NB4 (cell line): ENCODE measurements at regions not wholly inside any gene's neighbourhood (a gene's known extent, or its start where the extent isn't known, plus 50 kb on each side); places are given as distances from the start of the nearest gene placed in this dataset.
"Not testable (repeated sequence)": the region's sequence is repeated elsewhere in the genome, so short reads cannot be mapped to it uniquely, and the experiment has no call there.

Source experiments
- DNase-seq: peaks from one replicate; pipeline ENCODE4 v3.0.0; 2010; ENCODE audit warnings: low read depth
- H3K4me3 ChIP-seq: one replicate; pipeline ENCODE4 v1.5.1; 2011; ENCODE audit warnings: mild to moderate bottlenecking, low read depth, low read length, moderate library complexity
- CTCF ChIP-seq: IDR thresholded peaks from one replicate; pipeline ENCODE4 v1.5.1; 2012; ENCODE audit warnings: low read depth, low read length
- MAX ChIP-seq: IDR thresholded peaks from 2 replicates; pipeline ENCODE4 v1.6.1; 2011; ENCODE audit warnings: low read depth, low read length
- MYC ChIP-seq: IDR thresholded peaks from 2 replicates; pipeline ENCODE4 v1.6.1; 2011; ENCODE audit warnings: low read depth, low read length
- POLR2A ChIP-seq: IDR thresholded peaks from 2 replicates; pipeline ENCODE4 v1.6.1; 2011; ENCODE audit warnings: mild to moderate bottlenecking; ENCODE audit not compliant: insufficient read length; ENCODE audit errors: extremely low read depth

GRCh38 chrX:78571849-78572248, 87.3 kb downstream of the RTL3 start:
- no peak overlapping the region for H3K4me3 ChIP-seq
- TF ChIP-seq CTCF (no peak), MYC (no peak), POLR2A (no peak), MAX (no peak)
- DNase-seq: no peak

- peak; percentile 29 for DNase-seq
- no peak overlapping the region for H3K4me3 ChIP-seq
- TF ChIP-seq CTCF (peak; percentile 19), POLR2A (no peak), MYC (no peak), MAX (no peak)
Measured at GRCh38 chrX:78555401-78555980, 103.6 kb downstream of the RTL3 start.

GRCh38 chrX:78552628-78553027, 106.5 kb downstream of the RTL3 start:
- not testable (repeated sequence) for DNase-seq, H3K4me3 ChIP-seq

- no peak for DNase-seq
- H3K4me3 ChIP-seq: no peak overlapping the region
- TF ChIP-seq CTCF (no peak), MYC (no peak), MAX (no peak), POLR2A (no peak)
Measured at GRCh38 chrX:78548012-78548411, 111.1 kb downstream of the RTL3 start.

GRCh38 chrX:78545233-78545632, 113.9 kb downstream of the RTL3 start:
- H3K4me3 ChIP-seq: no peak overlapping the region
- TF ChIP-seq POLR2A (no peak), MAX (no peak), CTCF (no peak)
- DNase-seq: no peak

GRCh38 chrX:78543281-78543680, 115.8 kb downstream of the RTL3 start:
- no peak for TF ChIP-seq POLR2A
- no peak for TF ChIP-seq MAX
- TF ChIP-seq CTCF: no peak
- TF ChIP-seq MYC: no peak
- DNase-seq: no peak
- no peak overlapping the region for H3K4me3 ChIP-seq
